ENCODE measurements at regions not wholly inside any gene's neighbourhood (a gene's known extent, or its start where the extent isn't known, plus 50 kb on each side); places are given as distances from the start of the nearest gene placed in this dataset.
A peak's percentile ranks its signal among the peaks of the same experiment; 100 is the strongest.

- H3K4me1 ChIP-seq = no peaks in the 10 kb centered on the region
- peak; percentile 71 to 74 for DNase-seq (ENCODE audit: low spot score in 2 of 2)
- intact Hi-C loops (cut with DNase I; ENCODE audit: low total_unique reads) = no loop called here
- TF ChIP-seq POLR2AphosphoS5 (IDR thresholded peaks at IDR 0.05) = no peak
- TF ChIP-seq CTCF (IDR thresholded peaks at IDR 0.05) = peak; percentile 78 to 84 (median 82)
- TF ChIP-seq POLR2A (IDR thresholded peaks at IDR 0.05) = no peak
- H3K36me3 ChIP-seq = no peaks in the 10 kb centered on the region
- H3K27ac ChIP-seq = peak overlapping the region in 1 of 2 donors; percentile 13
- H3K9me3 ChIP-seq = no peaks in the 10 kb centered on the region
- no peaks in the 10 kb centered on the region for H3K27me3 ChIP-seq
- H3K4me3 ChIP-seq = no peak overlapping the region
Observed at GRCh38 chr2:18387441-18388206, 172.8 kb downstream of the RDH14 start.

- intact Hi-C loops (cut with DNase I; ENCODE audit: low total_unique reads) = no loop called here
- no peak for TF ChIP-seq CTCF (IDR thresholded peaks at IDR 0.05)
- TF ChIP-seq POLR2AphosphoS5 (IDR thresholded peaks at IDR 0.05) = no peak
- TF ChIP-seq POLR2A (IDR thresholded peaks at IDR 0.05) = no peak
- no peak for DNase-seq (ENCODE audit: low spot score in 2 of 2)
- H3K9me3 ChIP-seq = no peaks in the 10 kb centered on the region
- H3K4me1 ChIP-seq = no peaks in the 10 kb centered on the region
- no peaks in the 10 kb centered on the region for H3K27me3 ChIP-seq
- no peak overlapping the region for H3K4me3 ChIP-seq
- H3K36me3 ChIP-seq = no peaks in the 10 kb centered on the region
- no peak overlapping the region for H3K27ac ChIP-seq
Observed at GRCh38 chr2:18384242-18384641, 176.2 kb downstream of the RDH14 start.

GRCh38 chr2:18381386-18381785, 179.1 kb downstream of the RDH14 start:
- intact Hi-C loops (cut with DNase I; ENCODE audit: low total_unique reads) = no loop called here
- TF ChIP-seq POLR2A (IDR thresholded peaks at IDR 0.05) = no peak
- TF ChIP-seq POLR2AphosphoS5 (IDR thresholded peaks at IDR 0.05) = no peak
- TF ChIP-seq CTCF (IDR thresholded peaks at IDR 0.05) = no peak
- Histone ChIP-seq H3K27me3 (no peaks in the 10 kb centered on the region), H3K4me1 (no peaks in the 10 kb centered on the region), H3K27ac (no peak overlapping the region), H3K4me3 (no peak overlapping the region), H3K36me3 (no peaks in the 10 kb centered on the region), H3K9me3 (no peaks in the 10 kb centered on the region)
- DNase-seq (ENCODE audit: low spot score in 2 of 2) = no peak

GRCh38 chr2:18380321-18380720, 180.1 kb downstream of the RDH14 start:
- no peaks in the 10 kb centered on the region for H3K4me1 ChIP-seq
- no peak for DNase-seq (ENCODE audit: low spot score in 2 of 2)
- TF ChIP-seq POLR2A (IDR thresholded peaks at IDR 0.05) = no peak
- no peak for TF ChIP-seq CTCF (IDR thresholded peaks at IDR 0.05)
- no peak for TF ChIP-seq POLR2AphosphoS5 (IDR thresholded peaks at IDR 0.05)
- intact Hi-C loops (cut with DNase I; ENCODE audit: low total_unique reads) = no loop called here
- H3K27me3 ChIP-seq = no peaks in the 10 kb centered on the region
- H3K4me3 ChIP-seq = no peak overlapping the region
- H3K36me3 ChIP-seq = no peaks in the 10 kb centered on the region
- no peak overlapping the region for H3K27ac ChIP-seq
- no peaks in the 10 kb centered on the region for H3K9me3 ChIP-seq

GRCh38 chr2:18379870-18380269, 180.6 kb downstream of the RDH14 start:
- no peaks in the 10 kb centered on the region for H3K36me3 ChIP-seq
- DNase-seq (ENCODE audit: low spot score in 2 of 2) = no peak
- no peak overlapping the region for H3K27ac ChIP-seq
- no peak for TF ChIP-seq POLR2A (IDR thresholded peaks at IDR 0.05)
- TF ChIP-seq CTCF (IDR thresholded peaks at IDR 0.05) = no peak
- H3K9me3 ChIP-seq = no peaks in the 10 kb centered on the region
- no peak overlapping the region for H3K4me3 ChIP-seq
- intact Hi-C loops (cut with DNase I; ENCODE audit: low total_unique reads) = no loop called here
- no peaks in the 10 kb centered on the region for H3K27me3 ChIP-seq
- no peaks in the 10 kb centered on the region for H3K4me1 ChIP-seq

Measured in breast epithelium (tissue), 4 donors.